GM23338 (cell line): ENCODE measurements at regions not wholly inside any gene's neighbourhood (a gene's known extent, or its start where the extent isn't known, plus 50 kb on each side); places are given as distances from the start of the nearest gene placed in this dataset.

Source experiments
- ATAC-seq: fragments of 200-7000 bp; cut with Tn5 transposase; 3 replicates; pipeline ENCODE4 v1.9.1; 2020
- DNase-seq: peaks from one replicate; pipeline ENCODE4 v3.0.0-alpha.2; 2015; ENCODE audit warnings: low spot score
- H2AFZ ChIP-seq: fragments of 200-600 bp; sonication (generic); 2 replicates; pipeline ENCODE4 v1.8.0; 2016; ENCODE audit warnings: antibody characterized with exemption, mild to moderate bottlenecking, moderate library complexity
- H3F3A ChIP-seq: fragments of 200-600 bp; sonication (generic); replicated peaks from 2 replicates; pipeline ENCODE4 v1.8.0; 2017; ENCODE audit warnings: antibody characterized with exemption, mixed run types, low read depth
- H3K27ac ChIP-seq: fragments of 200-600 bp; sonication (generic); 2 replicates; pipeline ENCODE4 v1.6.1; 2016; ENCODE audit warnings: low read depth
- H3K27me3 ChIP-seq: fragments of 200-600 bp; sonication (generic); 2 replicates; pipeline ENCODE4 v1.8.0; 2016; ENCODE audit warnings: mild to moderate bottlenecking, mixed run types, moderate library complexity; ENCODE audit not compliant: insufficient read depth
- H3K36me3 ChIP-seq: fragments of 200-600 bp; sonication (generic); 2 replicates; pipeline ENCODE4 v1.8.0; 2016; ENCODE audit warnings: mild to moderate bottlenecking; ENCODE audit not compliant: insufficient read depth
- H3K4me1 ChIP-seq: fragments of 200-600 bp; sonication (generic); 2 replicates; pipeline ENCODE4 v1.8.0; 2016; ENCODE audit warnings: mild to moderate bottlenecking, moderate library complexity; ENCODE audit not compliant: insufficient read depth
- H3K4me2 ChIP-seq: fragments of 200-600 bp; sonication (generic); 2 replicates; pipeline ENCODE4 v1.7.1; 2017; ENCODE audit warnings: mixed run types
- H3K4me3 ChIP-seq: fragments of 200-600 bp; sonication (generic); 2 replicates; pipeline ENCODE4 v1.6.1; 2016; ENCODE audit warnings: mixed run types
- H3K79me2 ChIP-seq: fragments of 200-600 bp; sonication (generic); replicated peaks from 2 replicates; pipeline ENCODE4 v1.8.0; 2017; ENCODE audit warnings: mild to moderate bottlenecking; ENCODE audit not compliant: insufficient read depth
- H3K9me2 ChIP-seq: fragments of 200-600 bp; sonication (generic); 2 replicates; pipeline ENCODE4 v1.8.0; 2017; ENCODE audit not compliant: insufficient read depth
- H4K20me1 ChIP-seq: fragments of 200-600 bp; sonication (generic); replicated peaks from 2 replicates; pipeline ENCODE4 v1.8.0; 2017; ENCODE audit warnings: mild to moderate bottlenecking; ENCODE audit not compliant: insufficient read depth
- H3K27ac Mint-ChIP-seq: 2 replicates; pipeline ENCODE4 v1.8.0; 2020; ENCODE audit warnings: inconsistent platforms, mild to moderate bottlenecking, moderate library complexity, mixed read lengths
- H3K27me3 Mint-ChIP-seq: 3 replicates; pipeline ENCODE4 v1.8.0; 2022; ENCODE audit warnings: low read depth, mild to moderate bottlenecking, moderate library complexity, mixed read lengths, inconsistent platforms; ENCODE audit not compliant: insufficient read depth, poor library complexity
- H3K36me3 Mint-ChIP-seq: 3 replicates; pipeline ENCODE4 v1.8.0; 2021; ENCODE audit warnings: low read depth, mild to moderate bottlenecking, inconsistent platforms, moderate library complexity, mixed read lengths
- H3K4me1 Mint-ChIP-seq: 3 replicates; pipeline ENCODE4 v1.8.0; 2020; ENCODE audit warnings: mild to moderate bottlenecking, inconsistent platforms, mixed read lengths
- H3K4me3 Mint-ChIP-seq: 3 replicates; pipeline ENCODE4 v1.8.0; 2021; ENCODE audit warnings: moderate library complexity, mild to moderate bottlenecking, inconsistent platforms, mixed read lengths
- H3K9me3 Mint-ChIP-seq: 3 replicates; pipeline ENCODE4 v1.8.0; 2020; ENCODE audit warnings: moderate library complexity, mild to moderate bottlenecking, inconsistent platforms, mixed read lengths
- CREB1 ChIP-seq: fragments of 250-450 bp; sonication (Bioruptor Pico); IDR thresholded peaks from 2 replicates; pipeline ENCODE4 v1.5.0; 2020; ENCODE audit warnings: low read depth, mild to moderate bottlenecking, moderate library complexity
- ETS1 ChIP-seq: IDR thresholded peaks from 2 replicates; pipeline ENCODE4 v1.6.1; 2016; ENCODE audit warnings: antibody characterized with exemption
- EZH2 ChIP-seq: fragments of 200-600 bp; sonication (generic); IDR thresholded peaks from one replicate; pipeline ENCODE4 v1.8.0; 2017; ENCODE audit warnings: antibody characterized with exemption, mild to moderate bottlenecking, low read depth; ENCODE audit not compliant: unreplicated experiment
- EZH2phosphoT487 ChIP-seq: fragments of 200-600 bp; sonication (generic); IDR thresholded peaks from one replicate; pipeline ENCODE4 v1.8.1; 2018; ENCODE audit warnings: antibody characterized with exemption; ENCODE audit not compliant: unreplicated experiment
- JUNB ChIP-seq: IDR thresholded peaks from one replicate; pipeline ENCODE4 v1.6.1; 2016; ENCODE audit warnings: antibody characterized with exemption; ENCODE audit not compliant: unreplicated experiment
- NANOG ChIP-seq: IDR thresholded peaks from 2 replicates; pipeline ENCODE4 v1.6.1; 2016; ENCODE audit warnings: antibody characterized with exemption, borderline replicate concordance
- POLR2AphosphoS5 ChIP-seq: IDR thresholded peaks from 2 replicates; pipeline ENCODE4 v1.6.1; 2016; ENCODE audit warnings: antibody characterized with exemption, low read depth
- STAT1 ChIP-seq: IDR thresholded peaks from one replicate; pipeline ENCODE4 v1.6.1; 2016; ENCODE audit warnings: antibody characterized with exemption; ENCODE audit not compliant: unreplicated experiment
- ZNF114 ChIP-seq: fragments of 250-450 bp; sonication (Bioruptor Pico); IDR thresholded peaks from 2 replicates; pipeline ENCODE4 v1.5.0; 2020; ENCODE audit warnings: mild to moderate bottlenecking, moderate library complexity
- ZNF331 ChIP-seq: fragments of 250-450 bp; sonication (Bioruptor Pico); IDR thresholded peaks from 2 replicates; pipeline ENCODE4 v1.5.0; 2020; ENCODE audit warnings: low read depth, mild to moderate bottlenecking, moderate library complexity
- ZNF462 ChIP-seq: fragments of 250-450 bp; sonication (Bioruptor Pico); IDR thresholded peaks from 2 replicates; pipeline ENCODE4 v1.5.0; 2020; ENCODE audit warnings: mild to moderate bottlenecking, moderate library complexity
- TF ChIP-seq, protein P1 (sequence below), 2 experiments: fragments of 200-600 bp in 1 of 2; sonication (generic) in 1 of 2; conservative IDR thresholded peaks; 2 replicates each; pipeline versions ENCODE4 v1.5.1 to v1.6.1; 2016 to 2017; ENCODE audit warnings: antibody characterized with exemption in 2 of 2, low read depth in 2 of 2, mild to moderate bottlenecking in 2 of 2, moderate library complexity in 1 of 2
- TF ChIP-seq, protein P2 (sequence below): IDR thresholded peaks from one replicate; pipeline ENCODE4 v1.6.1; 2018; ENCODE audit warnings: antibody characterized with exemption; ENCODE audit not compliant: unreplicated experiment

DNA sequence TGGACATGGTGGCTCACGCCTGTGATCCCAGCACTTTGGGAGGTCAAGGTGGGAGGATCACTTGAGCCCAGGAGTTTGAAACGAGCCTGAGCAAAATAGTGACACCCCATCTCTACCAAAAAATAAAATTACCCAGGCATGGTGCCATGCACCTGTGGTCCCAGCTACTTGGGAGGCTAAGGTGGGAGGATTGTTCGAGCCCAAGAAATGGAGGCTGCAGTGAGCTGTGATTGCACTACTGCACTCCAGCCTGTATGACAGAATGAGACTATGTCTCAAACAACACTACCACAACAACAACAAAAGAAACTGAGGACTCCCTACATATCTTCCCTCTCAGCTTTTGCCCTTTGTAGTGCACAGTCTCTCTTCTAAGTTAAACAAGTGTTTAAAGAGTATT is 53.3 kb upstream of the UPP2 start:
- Histone ChIP-seq H3K79me2 (no peaks in the 10 kb centered on the region), H3K4me2 (no peak overlapping the region), H3K36me3 (no peaks in the 10 kb centered on the region), H3K9me2 (peaks cover 6% of the 10 kb centered on the region; the same call in 1 of the 2 replicates), H2AFZ (no peak overlapping the region), H3F3A (no peaks in the 10 kb centered on the region), H3K27me3 (no peaks in the 10 kb centered on the region), H4K20me1 (no peaks in the 10 kb centered on the region), H3K4me1 (no peaks in the 10 kb centered on the region), H3K4me3 (no peak overlapping the region), H3K27ac (no peak overlapping the region)
- TF ChIP-seq ZNF331 (CRISPR knock-in tag) (no peak), STAT1 (no peak), CREB1 (no peak), EZH2 (no peak), ETS1 (no peak), ZNF462 (CRISPR knock-in tag) (no peak), JUNB (no peak), POLR2AphosphoS5 (no peak), ZNF114 (no peak), EZH2phosphoT487 (no peak), NANOG (no peak)
- TF ChIP-seq, protein P1, sequence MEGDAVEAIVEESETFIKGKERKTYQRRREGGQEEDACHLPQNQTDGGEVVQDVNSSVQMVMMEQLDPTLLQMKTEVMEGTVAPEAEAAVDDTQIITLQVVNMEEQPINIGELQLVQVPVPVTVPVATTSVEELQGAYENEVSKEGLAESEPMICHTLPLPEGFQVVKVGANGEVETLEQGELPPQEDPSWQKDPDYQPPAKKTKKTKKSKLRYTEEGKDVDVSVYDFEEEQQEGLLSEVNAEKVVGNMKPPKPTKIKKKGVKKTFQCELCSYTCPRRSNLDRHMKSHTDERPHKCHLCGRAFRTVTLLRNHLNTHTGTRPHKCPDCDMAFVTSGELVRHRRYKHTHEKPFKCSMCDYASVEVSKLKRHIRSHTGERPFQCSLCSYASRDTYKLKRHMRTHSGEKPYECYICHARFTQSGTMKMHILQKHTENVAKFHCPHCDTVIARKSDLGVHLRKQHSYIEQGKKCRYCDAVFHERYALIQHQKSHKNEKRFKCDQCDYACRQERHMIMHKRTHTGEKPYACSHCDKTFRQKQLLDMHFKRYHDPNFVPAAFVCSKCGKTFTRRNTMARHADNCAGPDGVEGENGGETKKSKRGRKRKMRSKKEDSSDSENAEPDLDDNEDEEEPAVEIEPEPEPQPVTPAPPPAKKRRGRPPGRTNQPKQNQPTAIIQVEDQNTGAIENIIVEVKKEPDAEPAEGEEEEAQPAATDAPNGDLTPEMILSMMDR (conservative IDR thresholded peaks at IDR 0.05; ENCODE audit: low read depth in 2 of 2) = no peak
- TF ChIP-seq, protein P2, sequence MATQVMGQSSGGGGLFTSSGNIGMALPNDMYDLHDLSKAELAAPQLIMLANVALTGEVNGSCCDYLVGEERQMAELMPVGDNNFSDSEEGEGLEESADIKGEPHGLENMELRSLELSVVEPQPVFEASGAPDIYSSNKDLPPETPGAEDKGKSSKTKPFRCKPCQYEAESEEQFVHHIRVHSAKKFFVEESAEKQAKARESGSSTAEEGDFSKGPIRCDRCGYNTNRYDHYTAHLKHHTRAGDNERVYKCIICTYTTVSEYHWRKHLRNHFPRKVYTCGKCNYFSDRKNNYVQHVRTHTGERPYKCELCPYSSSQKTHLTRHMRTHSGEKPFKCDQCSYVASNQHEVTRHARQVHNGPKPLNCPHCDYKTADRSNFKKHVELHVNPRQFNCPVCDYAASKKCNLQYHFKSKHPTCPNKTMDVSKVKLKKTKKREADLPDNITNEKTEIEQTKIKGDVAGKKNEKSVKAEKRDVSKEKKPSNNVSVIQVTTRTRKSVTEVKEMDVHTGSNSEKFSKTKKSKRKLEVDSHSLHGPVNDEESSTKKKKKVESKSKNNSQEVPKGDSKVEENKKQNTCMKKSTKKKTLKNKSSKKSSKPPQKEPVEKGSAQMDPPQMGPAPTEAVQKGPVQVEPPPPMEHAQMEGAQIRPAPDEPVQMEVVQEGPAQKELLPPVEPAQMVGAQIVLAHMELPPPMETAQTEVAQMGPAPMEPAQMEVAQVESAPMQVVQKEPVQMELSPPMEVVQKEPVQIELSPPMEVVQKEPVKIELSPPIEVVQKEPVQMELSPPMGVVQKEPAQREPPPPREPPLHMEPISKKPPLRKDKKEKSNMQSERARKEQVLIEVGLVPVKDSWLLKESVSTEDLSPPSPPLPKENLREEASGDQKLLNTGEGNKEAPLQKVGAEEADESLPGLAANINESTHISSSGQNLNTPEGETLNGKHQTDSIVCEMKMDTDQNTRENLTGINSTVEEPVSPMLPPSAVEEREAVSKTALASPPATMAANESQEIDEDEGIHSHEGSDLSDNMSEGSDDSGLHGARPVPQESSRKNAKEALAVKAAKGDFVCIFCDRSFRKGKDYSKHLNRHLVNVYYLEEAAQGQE = no peak
- Mint-ChIP-seq H3K9me3 (no peaks in the 10 kb centered on the region), H3K4me3 (no peak overlapping the region), H3K36me3 (no peaks in the 10 kb centered on the region), H3K4me1 (peaks cover 3% of the 10 kb centered on the region; the same call in 2 of the 3 replicates), H3K27ac (no peak overlapping the region), H3K27me3 (no peaks in the 10 kb centered on the region)
- DNase-seq (no peak), ATAC-seq (no peak)
